Prostate gland (tissue), 2 donors: ENCODE measurements at regions not wholly inside any gene's neighbourhood (a gene's known extent, or its start where the extent isn't known, plus 50 kb on each side); places are given as distances from the start of the nearest gene placed in this dataset.

ENCODE experiments used
- DNase-seq: peaks from one replicate; pipeline ENCODE4 v3.0.0-alpha.2; 2019; ENCODE audit warnings: low spot score
- H3K27ac ChIP-seq, 2 donors: fragments of 200-600 bp; sonication (generic); 2 replicates each; pipeline ENCODE4 v1.5.1; 2017 to 2019
- H3K27me3 ChIP-seq: fragments of 200-600 bp; sonication (generic); replicated peaks from 2 replicates; pipeline ENCODE4 v1.5.1; 2019; ENCODE audit not compliant: insufficient read depth
- H3K36me3 ChIP-seq, 2 donors: fragments of 200-600 bp; sonication (generic); 1 replicate in 1 of 2; 2 replicates in 1 of 2; pipeline versions ENCODE4 v1.5.1 to v1.8.1; 2017 to 2019
- H3K4me1 ChIP-seq: fragments of 200-600 bp; sonication (generic); replicated peaks from 2 replicates; pipeline ENCODE4 v1.5.1; 2019
- H3K4me3 ChIP-seq, 2 donors: fragments of 200-600 bp; sonication (generic); 2 replicates each; pipeline ENCODE4 v1.5.1; 2017 to 2019
- H3K9me3 ChIP-seq: fragments of 200-600 bp; sonication (generic); 2 replicates; pipeline ENCODE4 v1.5.1; 2017
- CTCF ChIP-seq, 4 experiments: fragments of 200-600 bp in 2 of 4; fragments of 450-650 bp in 2 of 4; sonication (generic) in 2 of 4; IDR thresholded peaks; 1 replicate in 3 of 4; 2 replicates in 1 of 4; pipeline ENCODE4 v1.5.1; 2016 to 2019; ENCODE audit warnings: antibody characterized with exemption in 4 of 4, mild to moderate bottlenecking in 2 of 4, moderate library complexity in 2 of 4
- POLR2A ChIP-seq: fragments of 450-650 bp; IDR thresholded peaks from one replicate; pipeline ENCODE4 v1.6.1; 2016; ENCODE audit warnings: antibody characterized with exemption, mild to moderate bottlenecking
- POLR2AphosphoS5 ChIP-seq: sonication (generic); formaldehyde crosslinking; IDR thresholded peaks from one replicate; pipeline ENCODE4 v1.6.1; 2017; ENCODE audit warnings: antibody characterized with exemption
- WGBS: methylation state at CpG from one replicate; pipeline ENCODE4 v1.1.5; 2018; 5-methylcytosine and 5-hydroxymethylcytosine counted together
- intact Hi-C: fragments of 100-400 bp; cut with DNase I; formaldehyde crosslinking; loops from one replicate; pipeline ENCODE4 v1.14.2; 2022

- no peaks in the 10 kb centered on the region for H3K9me3 ChIP-seq
- no peak for DNase-seq
- no peaks in the 10 kb centered on the region for H3K27me3 ChIP-seq
- H3K4me1 ChIP-seq = no peaks in the 10 kb centered on the region
- intact Hi-C loops = no loop called here
- TF ChIP-seq POLR2AphosphoS5 (no peak), POLR2A (no peak), CTCF (IDR thresholded peaks at IDR 0.05) (no peak)
- H3K27ac ChIP-seq = no peak overlapping the region
- H3K36me3 ChIP-seq = no peaks in the 10 kb centered on the region
- no peak overlapping the region for H3K4me3 ChIP-seq
- 98% methylated on average over 2 of the region's 2 CpGs for WGBS
Observed at GRCh38 chr6:121748850-121749249, 313.4 kb downstream of the GJA1 start.

- WGBS = 97% methylated on average over 1 of the region's 1 CpG
- Histone ChIP-seq H3K4me1 (no peaks in the 10 kb centered on the region), H3K27me3 (no peaks in the 10 kb centered on the region), H3K27ac (no peak overlapping the region), H3K36me3 (no peaks in the 10 kb centered on the region), H3K4me3 (no peak overlapping the region), H3K9me3 (no peaks in the 10 kb centered on the region)
- DNase-seq = no peak
- intact Hi-C loops = no loop called here
- TF ChIP-seq CTCF (IDR thresholded peaks at IDR 0.05) = no peak
- TF ChIP-seq POLR2A = no peak
- no peak for TF ChIP-seq POLR2AphosphoS5
Observed at GRCh38 chr6:121755485-121755884, 320.0 kb downstream of the GJA1 start.

- no peak overlapping the region for H3K4me3 ChIP-seq
- no peaks in the 10 kb centered on the region for H3K4me1 ChIP-seq
- DNase-seq = no peak
- intact Hi-C loops = no loop called here
- H3K9me3 ChIP-seq = no peaks in the 10 kb centered on the region
- no peak overlapping the region for H3K27ac ChIP-seq
- no peaks in the 10 kb centered on the region for H3K27me3 ChIP-seq
- WGBS = 49% methylated on average over 1 of the region's 1 CpG
- H3K36me3 ChIP-seq = no peaks in the 10 kb centered on the region
- TF ChIP-seq CTCF (IDR thresholded peaks at IDR 0.05) (no peak), POLR2AphosphoS5 (no peak), POLR2A (no peak)
Observed at GRCh38 chr6:121756666-121757065, 321.2 kb downstream of the GJA1 start.

GRCh38 chr6:121759370-121759769 is 323.9 kb downstream of the GJA1 start:
- H3K27me3 ChIP-seq = no peaks in the 10 kb centered on the region
- DNase-seq = no peak
- no peaks in the 10 kb centered on the region for H3K36me3 ChIP-seq
- no peak overlapping the region for H3K4me3 ChIP-seq
- TF ChIP-seq CTCF (IDR thresholded peaks at IDR 0.05) (no peak), POLR2AphosphoS5 (no peak), POLR2A (no peak)
- no peaks in the 10 kb centered on the region for H3K4me1 ChIP-seq
- H3K9me3 ChIP-seq = no peaks in the 10 kb centered on the region
- WGBS = 88% methylated on average over 1 of the region's 1 CpG
- no peak overlapping the region for H3K27ac ChIP-seq
- intact Hi-C loops = no loop called here

GRCh38 chr6:121760191-121760590 is 324.7 kb downstream of the GJA1 start:
- Histone ChIP-seq H3K27ac (no peak overlapping the region), H3K36me3 (no peaks in the 10 kb centered on the region), H3K9me3 (no peaks in the 10 kb centered on the region), H3K27me3 (no peaks in the 10 kb centered on the region), H3K4me1 (no peaks in the 10 kb centered on the region), H3K4me3 (no peak overlapping the region)
- intact Hi-C loops = no loop called here
- no peak for DNase-seq
- WGBS = 82% methylated on average over 11 of the region's 11 CpGs
- TF ChIP-seq CTCF (IDR thresholded peaks at IDR 0.05) (no peak), POLR2A (no peak), POLR2AphosphoS5 (no peak)
